OCI-LY7 (cell line): ENCODE measurements at regions not wholly inside any gene's neighbourhood (a gene's known extent, or its start where the extent isn't known, plus 50 kb on each side); places are given as distances from the start of the nearest gene placed in this dataset.

Experiments
- EZH2phosphoT487 ChIP-seq: fragments of 200-600 bp; sonication (generic); IDR thresholded peaks from 2 replicates; pipeline ENCODE4 v1.6.1; 2018; ENCODE audit warnings: low read depth, borderline replicate concordance, mild to moderate bottlenecking, mixed run types, antibody characterized with exemption, low read length, moderate library complexity, mixed read lengths
- TF ChIP-seq, protein P1 (sequence below): fragments of 200-600 bp; sonication (generic); conservative IDR thresholded peaks from 2 replicates; pipeline ENCODE4 v1.5.1; 2014; ENCODE audit warnings: mild to moderate bottlenecking, antibody characterized with exemption, low read length, moderate library complexity, mixed read lengths

DNA sequence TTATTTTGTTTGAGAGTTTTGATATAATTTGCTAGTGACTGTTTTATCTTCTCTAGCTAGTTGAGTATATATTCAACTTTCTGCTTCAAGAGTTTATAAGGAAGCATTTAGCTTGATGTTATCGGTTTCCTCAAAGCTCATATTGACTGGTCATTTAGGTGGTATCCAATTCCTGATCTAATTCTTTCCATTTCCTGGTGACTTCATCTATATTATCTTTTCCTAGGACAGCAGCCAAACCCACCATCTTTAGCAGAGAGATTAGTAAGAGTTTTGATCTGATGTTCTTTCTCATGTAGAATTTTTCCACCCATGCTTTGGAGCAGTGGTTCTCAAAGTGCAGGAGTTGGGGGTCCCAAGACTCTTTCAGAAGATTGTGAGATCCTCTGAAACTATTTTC is 148.6 kb upstream of the STT3B start:
- TF ChIP-seq, protein P1, sequence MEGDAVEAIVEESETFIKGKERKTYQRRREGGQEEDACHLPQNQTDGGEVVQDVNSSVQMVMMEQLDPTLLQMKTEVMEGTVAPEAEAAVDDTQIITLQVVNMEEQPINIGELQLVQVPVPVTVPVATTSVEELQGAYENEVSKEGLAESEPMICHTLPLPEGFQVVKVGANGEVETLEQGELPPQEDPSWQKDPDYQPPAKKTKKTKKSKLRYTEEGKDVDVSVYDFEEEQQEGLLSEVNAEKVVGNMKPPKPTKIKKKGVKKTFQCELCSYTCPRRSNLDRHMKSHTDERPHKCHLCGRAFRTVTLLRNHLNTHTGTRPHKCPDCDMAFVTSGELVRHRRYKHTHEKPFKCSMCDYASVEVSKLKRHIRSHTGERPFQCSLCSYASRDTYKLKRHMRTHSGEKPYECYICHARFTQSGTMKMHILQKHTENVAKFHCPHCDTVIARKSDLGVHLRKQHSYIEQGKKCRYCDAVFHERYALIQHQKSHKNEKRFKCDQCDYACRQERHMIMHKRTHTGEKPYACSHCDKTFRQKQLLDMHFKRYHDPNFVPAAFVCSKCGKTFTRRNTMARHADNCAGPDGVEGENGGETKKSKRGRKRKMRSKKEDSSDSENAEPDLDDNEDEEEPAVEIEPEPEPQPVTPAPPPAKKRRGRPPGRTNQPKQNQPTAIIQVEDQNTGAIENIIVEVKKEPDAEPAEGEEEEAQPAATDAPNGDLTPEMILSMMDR, result no peak
- no peak for TF ChIP-seq EZH2phosphoT487
